Endothelial cell (in vitro differentiated cells): ENCODE measurements at regions not wholly inside any gene's neighbourhood (a gene's known extent, or its start where the extent isn't known, plus 50 kb on each side); places are given as distances from the start of the nearest gene placed in this dataset.

Experiments
- DNase-seq: peaks from one replicate; pipeline ENCODE4 v3.0.0; 2021; ENCODE audit warnings: low spot score
- H3K27ac Mint-ChIP-seq: one replicate; pipeline ENCODE4 v1.8.0; 2021; ENCODE audit warnings: mixed read lengths, inconsistent platforms; ENCODE audit not compliant: unreplicated experiment
- H3K27me3 Mint-ChIP-seq: one replicate; pipeline ENCODE4 v1.8.0; 2021; ENCODE audit warnings: mild to moderate bottlenecking, moderate library complexity, mixed read lengths, inconsistent platforms; ENCODE audit not compliant: unreplicated experiment
- H3K36me3 Mint-ChIP-seq: one replicate; pipeline ENCODE4 v1.8.0; 2021; ENCODE audit warnings: mild to moderate bottlenecking, low read depth, mixed read lengths, inconsistent platforms; ENCODE audit not compliant: unreplicated experiment
- H3K4me1 Mint-ChIP-seq: one replicate; pipeline ENCODE4 v1.8.0; 2021; ENCODE audit warnings: mild to moderate bottlenecking, mixed read lengths, inconsistent platforms; ENCODE audit not compliant: unreplicated experiment
- H3K4me3 Mint-ChIP-seq: one replicate; pipeline ENCODE4 v1.8.0; 2021; ENCODE audit warnings: mild to moderate bottlenecking, mixed read lengths, inconsistent platforms; ENCODE audit not compliant: unreplicated experiment
- H3K9me3 Mint-ChIP-seq: one replicate; pipeline ENCODE4 v1.8.0; 2021; ENCODE audit warnings: mixed read lengths, inconsistent platforms; ENCODE audit not compliant: unreplicated experiment
- TF ChIP-seq, protein P1 (sequence below): fragments of 200-600 bp; sonication (generic); IDR thresholded peaks from one replicate; pipeline ENCODE4 v1.5.0; 2021; ENCODE audit warnings: antibody characterized with exemption; ENCODE audit not compliant: unreplicated experiment

DNA sequence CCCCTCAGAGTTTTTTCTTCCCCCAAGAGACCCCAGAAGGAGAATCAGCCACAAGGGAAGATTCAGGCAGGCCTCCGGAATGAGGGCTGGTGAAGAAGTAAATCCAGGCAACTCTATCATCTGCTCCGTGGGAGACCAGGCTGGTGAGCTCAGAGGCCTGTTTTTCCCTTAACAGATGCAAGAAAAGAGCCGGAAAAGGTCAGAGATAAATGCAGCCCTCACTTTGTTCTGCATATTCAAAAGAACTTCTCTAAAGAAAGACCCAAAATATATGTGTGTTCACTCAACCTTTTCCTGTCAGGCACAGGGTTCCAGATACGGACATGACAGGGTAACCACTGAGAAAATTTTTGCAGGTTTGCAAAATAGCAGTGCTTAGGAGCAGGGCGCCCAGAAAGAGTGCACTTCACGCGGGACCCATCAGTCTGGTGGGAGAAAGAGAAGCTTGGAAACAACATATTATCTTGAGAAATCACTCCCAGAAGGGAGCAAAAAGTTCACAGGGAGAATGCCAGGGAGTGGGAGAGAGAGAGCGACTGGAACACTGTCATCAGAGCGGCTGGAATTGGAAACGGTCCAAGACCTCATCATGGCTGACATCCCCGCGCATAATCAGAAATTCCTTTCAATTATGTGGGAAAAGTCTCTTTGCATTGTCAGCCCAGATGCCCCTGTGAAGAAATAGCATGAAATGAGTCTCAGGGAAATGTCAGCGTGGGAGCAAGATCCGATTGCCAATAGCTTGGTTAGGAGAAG, 244.8 kb upstream of the SLC14A2 start:
- no peak for DNase-seq
- no peak overlapping the region for H3K27ac Mint-ChIP-seq
- no peaks in the 10 kb centered on the region for H3K36me3 Mint-ChIP-seq
- no peak overlapping the region for H3K4me3 Mint-ChIP-seq
- peaks cover 4% of the 10 kb centered on the region for H3K4me1 Mint-ChIP-seq
- H3K27me3 Mint-ChIP-seq, result no peaks in the 10 kb centered on the region
- TF ChIP-seq, protein P1, sequence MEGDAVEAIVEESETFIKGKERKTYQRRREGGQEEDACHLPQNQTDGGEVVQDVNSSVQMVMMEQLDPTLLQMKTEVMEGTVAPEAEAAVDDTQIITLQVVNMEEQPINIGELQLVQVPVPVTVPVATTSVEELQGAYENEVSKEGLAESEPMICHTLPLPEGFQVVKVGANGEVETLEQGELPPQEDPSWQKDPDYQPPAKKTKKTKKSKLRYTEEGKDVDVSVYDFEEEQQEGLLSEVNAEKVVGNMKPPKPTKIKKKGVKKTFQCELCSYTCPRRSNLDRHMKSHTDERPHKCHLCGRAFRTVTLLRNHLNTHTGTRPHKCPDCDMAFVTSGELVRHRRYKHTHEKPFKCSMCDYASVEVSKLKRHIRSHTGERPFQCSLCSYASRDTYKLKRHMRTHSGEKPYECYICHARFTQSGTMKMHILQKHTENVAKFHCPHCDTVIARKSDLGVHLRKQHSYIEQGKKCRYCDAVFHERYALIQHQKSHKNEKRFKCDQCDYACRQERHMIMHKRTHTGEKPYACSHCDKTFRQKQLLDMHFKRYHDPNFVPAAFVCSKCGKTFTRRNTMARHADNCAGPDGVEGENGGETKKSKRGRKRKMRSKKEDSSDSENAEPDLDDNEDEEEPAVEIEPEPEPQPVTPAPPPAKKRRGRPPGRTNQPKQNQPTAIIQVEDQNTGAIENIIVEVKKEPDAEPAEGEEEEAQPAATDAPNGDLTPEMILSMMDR, result no peak
- H3K9me3 Mint-ChIP-seq, result no peaks in the 10 kb centered on the region

DNA sequence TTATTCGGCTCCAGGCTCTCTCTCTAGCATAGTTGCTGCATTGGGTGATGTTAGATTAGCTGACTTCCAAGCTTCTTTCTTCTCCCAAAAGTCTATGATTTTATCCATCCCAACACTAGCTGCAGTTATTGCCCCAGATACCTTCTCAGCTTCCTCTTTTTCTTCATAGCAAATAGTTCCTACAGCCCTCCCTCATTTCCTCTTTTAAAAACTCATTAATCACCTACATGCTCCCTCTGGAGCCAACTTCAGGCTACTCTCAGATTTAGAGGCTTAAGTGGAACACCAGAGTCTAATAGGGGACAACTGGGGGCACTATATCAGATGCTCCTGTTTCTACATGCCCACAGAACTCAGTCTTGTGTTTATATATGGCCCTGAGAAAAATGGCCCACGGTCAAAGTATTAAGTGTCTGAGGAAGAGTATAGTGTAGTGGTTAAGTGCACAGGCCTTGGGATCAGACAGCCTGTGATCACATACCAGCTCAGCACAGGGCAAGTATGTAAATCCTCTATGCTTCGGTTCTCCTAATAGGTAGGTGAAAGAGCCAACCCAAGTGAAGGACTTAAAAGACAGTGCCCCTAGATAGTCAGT, 241.9 kb upstream of the SLC14A2 start:
- TF ChIP-seq, protein P1, result no peak
- no peaks in the 10 kb centered on the region for H3K9me3 Mint-ChIP-seq
- no peak overlapping the region for H3K27ac Mint-ChIP-seq
- H3K4me3 Mint-ChIP-seq, result no peak overlapping the region
- no peak for DNase-seq
- no peaks in the 10 kb centered on the region for H3K36me3 Mint-ChIP-seq
- H3K27me3 Mint-ChIP-seq, result no peaks in the 10 kb centered on the region
- H3K4me1 Mint-ChIP-seq, result peaks cover 4% of the 10 kb centered on the region

DNA sequence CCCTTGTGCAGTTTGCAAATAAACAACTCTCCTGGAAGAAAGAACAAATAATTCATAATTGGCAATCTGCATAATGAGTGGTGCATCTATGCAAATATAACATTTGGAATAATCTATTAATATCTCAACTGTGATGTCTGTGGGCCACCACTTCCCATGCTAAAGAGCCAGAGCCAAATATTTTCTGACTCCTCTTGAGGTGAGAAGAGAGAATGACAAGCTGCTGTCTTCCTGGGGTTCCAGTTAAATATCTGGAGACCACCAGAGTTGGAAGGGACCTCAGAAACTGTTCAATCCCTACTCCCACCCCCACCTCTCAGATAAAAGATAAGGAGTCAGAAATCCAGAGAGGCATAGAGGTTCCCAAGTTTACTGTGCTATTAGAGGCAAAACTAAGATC, 241.0 kb upstream of the SLC14A2 start:
- TF ChIP-seq, protein P1, result no peak
- DNase-seq, result no peak
- no peaks in the 10 kb centered on the region for H3K36me3 Mint-ChIP-seq
- peaks cover 4% of the 10 kb centered on the region for H3K4me1 Mint-ChIP-seq
- no peaks in the 10 kb centered on the region for H3K9me3 Mint-ChIP-seq
- no peaks in the 10 kb centered on the region for H3K27me3 Mint-ChIP-seq
- H3K4me3 Mint-ChIP-seq, result no peak overlapping the region
- no peak overlapping the region for H3K27ac Mint-ChIP-seq

DNA sequence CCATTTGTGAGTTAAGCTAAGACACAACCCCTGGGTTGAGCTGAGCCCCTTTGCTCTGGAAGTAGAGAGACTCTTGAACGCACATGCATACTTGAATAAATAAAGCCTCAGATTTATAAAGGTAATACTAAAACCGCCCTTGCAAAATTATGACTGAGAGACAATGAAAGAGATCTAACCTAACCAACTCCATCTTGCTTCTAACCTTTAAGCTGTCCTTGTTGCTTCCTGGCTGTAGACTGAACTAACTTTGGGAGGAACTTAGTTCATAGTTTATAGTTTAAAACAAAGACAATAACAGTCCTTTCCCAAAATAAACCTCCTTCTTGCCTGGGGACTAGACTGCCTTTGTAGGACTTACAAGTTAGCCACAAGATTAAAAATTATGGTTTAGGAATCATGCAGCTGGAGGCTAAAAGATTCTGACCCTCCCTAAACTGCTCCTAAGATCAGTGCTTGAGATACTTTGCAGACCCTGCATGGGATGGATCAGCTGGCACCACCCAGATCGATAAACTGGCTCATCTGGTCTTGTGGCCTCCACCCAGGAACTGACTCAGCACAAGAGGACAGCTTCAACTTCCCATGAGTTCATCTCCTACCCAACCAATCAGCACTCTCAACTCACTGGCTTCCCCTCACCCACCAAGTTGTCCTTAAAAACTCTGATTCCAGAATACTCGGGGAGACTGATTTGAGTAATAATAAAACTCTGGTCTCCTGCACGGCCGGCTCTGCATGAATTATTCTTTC, 240.2 kb upstream of the SLC14A2 start:
- Mint-ChIP-seq H3K4me3 (no peak overlapping the region), H3K27ac (no peak overlapping the region), H3K27me3 (no peaks in the 10 kb centered on the region), H3K4me1 (peaks cover 4% of the 10 kb centered on the region), H3K36me3 (no peaks in the 10 kb centered on the region), H3K9me3 (no peaks in the 10 kb centered on the region)
- DNase-seq, result no peak
- TF ChIP-seq, protein P1, result no peak

DNA sequence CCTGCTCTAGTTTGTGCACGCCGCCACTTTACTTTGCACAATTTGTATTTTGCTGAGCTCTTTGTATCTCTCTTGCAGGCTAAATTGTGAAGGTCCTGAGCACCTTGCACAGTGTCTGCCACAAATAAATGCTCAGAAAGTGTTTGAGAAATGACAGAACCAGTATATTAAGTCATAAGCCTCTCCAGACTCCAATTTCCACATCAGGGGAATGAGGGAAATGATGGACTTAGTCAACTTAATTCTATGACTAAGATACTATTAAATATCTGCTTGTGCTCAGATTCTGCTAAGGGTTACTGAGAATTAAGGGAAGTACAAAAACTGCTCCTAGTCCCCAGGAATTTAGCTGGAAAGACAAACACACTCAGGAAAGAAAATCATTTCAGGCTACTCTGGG, 239.1 kb upstream of the SLC14A2 start:
- DNase-seq, result no peak
- Mint-ChIP-seq H3K4me3 (no peak overlapping the region), H3K27me3 (no peaks in the 10 kb centered on the region), H3K36me3 (no peaks in the 10 kb centered on the region), H3K4me1 (peaks cover 4% of the 10 kb centered on the region), H3K27ac (no peak overlapping the region), H3K9me3 (no peaks in the 10 kb centered on the region)
- TF ChIP-seq, protein P1, result no peak
